GM21423 (cell line): ENCODE measurements at regions not wholly inside any gene's neighbourhood (a gene's known extent, or its start where the extent isn't known, plus 50 kb on each side); places are given as distances from the start of the nearest gene placed in this dataset.

Source experiments
- ATAC-seq: cut with Tn5 transposase; IDR thresholded peaks from one replicate; pipeline ENCODE4 v1.9.1; 2021; ENCODE audit warnings: mild to moderate bottlenecking, moderate library complexity; ENCODE audit not compliant: unreplicated experiment

DNA sequence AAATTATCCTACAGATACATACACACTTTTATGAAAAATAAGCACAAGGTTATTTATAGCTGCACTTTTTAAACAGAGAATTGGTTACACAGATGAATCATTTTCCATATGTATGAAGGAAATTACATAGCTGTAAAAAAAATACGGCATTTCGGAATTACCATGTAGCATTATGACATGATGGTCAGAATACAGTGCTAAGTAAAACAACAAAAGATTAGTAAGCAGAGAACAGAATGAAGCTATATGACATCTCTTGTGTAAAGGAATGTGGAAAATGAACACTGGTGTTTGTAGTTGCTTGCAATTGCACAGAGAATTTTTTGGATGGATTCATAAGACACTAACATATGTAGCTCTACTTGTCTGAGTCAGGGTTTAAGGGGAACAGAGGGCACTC, 1222.0 kb upstream of the PRKX start:
- no peak for ATAC-seq

DNA sequence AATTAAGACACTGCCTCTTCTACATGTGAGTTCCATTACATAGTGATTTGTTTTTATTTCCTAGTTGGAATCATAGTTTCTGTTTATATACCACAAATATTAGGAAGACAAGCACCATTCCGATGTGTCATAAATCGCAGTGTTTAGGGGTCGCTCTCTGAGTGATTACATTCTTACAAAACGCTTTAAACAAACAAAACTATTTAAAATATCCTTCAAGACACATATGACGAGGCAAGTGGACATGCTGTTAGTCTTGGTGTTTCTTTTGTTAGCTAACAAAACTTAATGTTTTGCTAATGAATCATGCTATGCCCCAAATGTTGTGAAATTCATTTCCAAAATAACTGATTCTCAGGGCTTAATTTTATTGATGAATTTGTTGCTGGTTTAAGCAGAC, 1219.3 kb upstream of the PRKX start:
- ATAC-seq = no peak

DNA sequence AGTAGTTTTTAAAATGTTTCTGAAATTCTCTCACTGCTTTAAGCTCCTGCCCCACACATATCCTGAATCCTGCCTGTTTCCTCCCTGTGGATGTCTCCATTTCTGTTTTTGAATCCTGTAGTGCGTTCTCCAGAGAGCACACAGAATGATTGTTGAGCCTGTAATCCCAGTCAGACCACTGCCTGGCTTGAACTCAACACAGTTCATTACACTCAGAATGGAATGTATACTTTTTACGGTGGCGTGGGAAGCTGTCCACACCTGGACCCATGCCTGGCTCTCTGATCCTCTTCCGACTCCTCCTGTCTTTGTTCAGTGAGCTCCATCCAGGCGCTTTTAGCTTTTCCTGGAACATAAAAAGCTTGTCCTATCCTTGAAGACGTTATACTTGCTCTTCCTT, 1217.0 kb upstream of the PRKX start:
- ATAC-seq = no peak

DNA sequence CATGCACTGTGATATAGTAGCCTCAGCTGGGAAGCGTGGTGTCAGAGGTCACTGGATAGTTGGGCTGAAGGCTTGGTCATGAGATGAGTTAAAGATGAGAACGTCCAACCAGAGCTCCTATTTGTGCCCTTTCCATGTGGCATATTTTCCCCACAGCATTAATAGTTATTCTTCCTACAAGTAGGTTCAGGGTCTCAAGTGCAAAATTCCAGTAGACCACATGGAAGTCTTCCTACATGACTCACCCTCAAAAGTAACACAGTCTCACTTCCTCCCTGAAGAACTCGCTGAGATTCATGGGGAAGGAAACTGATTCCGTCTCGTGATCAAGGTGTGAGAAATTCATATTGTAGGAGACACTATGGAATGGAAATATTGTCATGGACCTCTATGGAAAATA, 1212.5 kb upstream of the PRKX start:
- no peak for ATAC-seq

DNA sequence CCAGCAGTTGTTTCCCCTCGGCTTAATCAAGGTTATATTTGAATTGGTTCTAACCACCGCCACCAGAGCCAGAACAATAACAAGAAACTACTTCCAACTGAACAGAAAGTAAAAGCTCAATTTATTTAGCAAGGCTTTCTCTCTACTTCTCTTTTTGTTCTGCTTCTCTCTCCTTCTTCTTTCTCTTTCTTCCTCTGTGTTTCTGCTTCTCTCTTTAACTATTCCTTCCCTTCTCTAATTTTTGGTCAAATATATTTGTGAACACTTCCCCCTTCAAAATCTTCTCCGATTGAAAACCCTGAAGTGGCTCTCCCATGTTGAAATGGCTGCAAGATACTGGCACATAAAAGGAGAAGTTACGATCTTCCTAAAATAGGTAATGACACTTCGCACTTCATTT, 1195.9 kb upstream of the PRKX start:
- ATAC-seq = no peak

DNA sequence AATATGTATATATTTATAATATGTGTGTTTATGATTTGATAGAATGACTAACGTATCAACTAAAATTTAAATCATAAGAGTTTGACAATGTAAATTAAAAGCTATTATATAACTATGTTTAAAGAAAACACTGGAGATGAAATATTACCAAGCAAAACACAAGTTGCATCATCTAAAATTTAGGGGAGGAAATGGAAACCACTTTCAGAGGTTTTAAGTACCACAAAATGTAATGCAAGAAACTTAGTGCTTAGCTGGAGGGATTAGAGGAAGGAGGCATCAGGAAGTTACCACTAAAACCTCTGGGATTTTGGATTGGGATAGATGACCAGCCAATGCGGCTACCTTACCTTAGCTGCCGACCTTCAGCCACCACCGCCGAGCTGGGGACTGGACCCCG, 1192.1 kb upstream of the PRKX start:
- no peak for ATAC-seq

DNA sequence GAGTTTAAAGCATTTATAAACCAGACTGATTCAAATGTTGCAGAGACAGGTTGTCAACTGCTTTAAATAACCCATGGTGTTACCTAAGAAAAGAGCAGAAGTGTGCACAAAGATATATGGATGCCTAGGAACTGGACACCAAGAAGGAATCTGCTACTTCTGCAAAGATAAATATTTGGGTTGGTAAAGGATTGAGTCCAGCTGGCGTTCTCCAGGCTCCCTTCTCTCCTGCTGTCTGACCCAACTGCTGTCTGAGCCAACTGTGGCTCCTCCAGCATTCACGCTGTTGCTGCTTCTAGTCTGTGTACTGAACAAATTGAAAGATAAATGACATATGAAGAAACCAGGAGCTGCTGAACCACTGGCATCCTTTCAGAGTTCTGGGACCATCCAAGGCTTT, 1167.8 kb upstream of the PRKX start:
- ATAC-seq = no peak

DNA sequence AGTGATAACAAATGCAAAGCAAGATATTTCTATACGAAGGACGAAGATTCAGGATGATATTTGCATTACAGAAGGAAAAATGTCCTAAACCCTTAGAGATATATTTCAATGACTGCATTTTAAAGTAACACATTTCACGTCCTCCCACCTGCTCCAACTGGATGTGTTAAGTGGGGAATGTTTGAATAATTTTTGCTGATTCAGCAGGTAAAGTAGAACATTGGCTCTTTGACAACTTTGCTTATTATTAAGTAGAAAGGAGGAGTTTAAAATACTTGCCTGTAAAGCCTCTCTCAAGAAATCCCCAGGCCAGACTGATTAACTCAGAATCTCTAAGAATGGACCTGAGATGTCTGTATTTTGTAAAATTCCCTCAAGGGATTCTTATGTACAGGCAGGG, 1165.2 kb upstream of the PRKX start:
- ATAC-seq = no peak

DNA sequence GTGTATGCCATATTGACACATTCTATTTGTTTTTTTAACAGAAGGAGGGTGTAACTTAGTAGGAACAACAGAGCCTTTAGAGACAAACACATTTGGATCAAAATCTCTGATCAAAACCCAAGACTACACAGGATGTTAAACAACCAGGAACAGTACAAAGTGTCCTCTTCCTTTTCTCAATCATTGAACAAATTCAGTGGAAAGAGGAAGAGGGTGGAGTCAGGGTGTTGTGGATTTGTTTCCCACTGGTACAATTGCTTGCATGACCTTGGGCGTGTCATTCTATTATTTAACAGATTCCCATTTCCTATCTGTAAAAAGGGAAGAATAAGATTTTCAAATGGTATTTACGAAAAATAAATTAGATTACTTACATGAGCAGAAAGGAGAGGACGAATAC, 1162.8 kb upstream of the PRKX start:
- ATAC-seq = no peak

DNA sequence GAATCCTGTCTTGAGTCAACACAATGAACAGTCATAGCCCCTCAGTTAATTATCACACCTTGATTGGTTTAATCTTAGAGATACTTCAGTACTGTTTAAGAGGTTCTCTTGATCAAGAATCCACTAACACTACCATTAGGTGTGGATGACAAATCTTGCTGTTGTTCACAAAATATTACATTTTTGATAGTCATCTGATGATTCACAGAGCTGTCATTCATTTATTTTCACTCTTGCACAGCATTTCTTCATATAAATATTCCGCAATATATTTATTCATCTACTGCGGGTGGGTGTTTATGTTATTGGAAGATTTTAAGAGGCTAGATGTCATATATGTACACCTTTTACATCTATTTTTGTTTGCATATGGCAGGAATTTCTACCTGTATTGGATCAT, 1138.1 kb upstream of the PRKX start:
- no peak for ATAC-seq

DNA sequence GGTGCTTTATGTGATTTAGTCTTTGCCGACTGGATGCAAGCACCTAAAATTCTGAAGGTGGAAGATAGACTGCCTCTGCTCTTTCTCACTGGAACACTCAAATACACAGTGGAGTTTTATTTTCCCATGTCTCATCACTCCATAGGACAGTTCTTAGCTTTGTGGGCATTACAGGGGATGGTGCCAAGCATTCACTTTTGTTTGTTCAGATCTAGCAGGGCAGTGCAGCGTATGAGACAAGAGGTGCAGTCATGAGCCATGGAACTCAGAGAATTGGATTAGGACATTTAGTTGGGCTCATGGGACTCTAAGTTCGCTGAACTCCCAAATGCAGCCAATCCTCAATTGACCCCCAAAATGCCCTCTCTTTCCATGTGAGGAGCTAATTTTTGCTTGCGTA, 1136.9 kb upstream of the PRKX start:
- no peak for ATAC-seq

DNA sequence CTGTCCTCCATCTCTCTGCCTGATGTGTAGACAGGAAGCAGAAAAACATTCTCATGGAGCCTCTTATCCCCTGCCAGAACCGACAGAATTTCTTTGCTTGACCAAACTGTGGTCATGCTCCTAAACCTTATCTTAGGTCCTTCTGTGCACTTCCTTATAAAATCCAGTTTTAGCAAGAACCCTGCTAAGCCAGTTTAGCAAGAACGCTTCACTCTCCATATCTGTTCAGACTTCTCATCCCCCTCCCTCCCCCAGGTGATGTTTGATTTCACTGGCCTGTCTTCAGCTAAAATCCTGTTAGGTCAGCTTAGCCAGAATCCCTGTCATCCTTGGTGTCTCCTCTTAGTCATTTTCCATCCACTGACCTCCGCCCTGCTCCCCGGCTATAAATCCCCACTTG, 1130.9 kb upstream of the PRKX start:
- no peak for ATAC-seq

DNA sequence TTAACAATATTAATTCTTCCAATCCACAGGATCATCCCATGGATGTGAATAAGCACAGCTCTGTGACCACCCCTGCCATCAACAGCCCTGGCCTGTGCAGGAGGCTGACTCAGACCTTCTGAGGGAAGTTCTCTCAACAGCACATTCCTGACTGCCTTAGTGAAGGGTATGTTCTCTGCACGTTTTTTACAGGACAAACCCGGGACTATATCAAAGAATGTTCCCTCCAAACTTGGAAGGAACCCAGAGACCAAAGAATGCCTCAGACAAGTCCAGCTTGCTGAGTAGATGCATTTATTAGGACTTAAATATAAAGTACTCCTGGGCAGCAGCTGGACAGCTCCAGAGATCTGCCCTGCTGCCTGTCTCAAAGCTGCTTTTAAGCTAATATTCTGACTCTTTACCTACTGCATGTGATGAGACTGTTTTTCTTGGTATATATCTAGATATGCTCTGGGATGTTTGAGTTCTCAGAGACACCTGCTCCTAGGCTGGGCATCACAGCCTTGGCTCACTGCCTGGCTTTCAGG, 1127.8 kb upstream of the PRKX start:
- ATAC-seq = no peak

DNA sequence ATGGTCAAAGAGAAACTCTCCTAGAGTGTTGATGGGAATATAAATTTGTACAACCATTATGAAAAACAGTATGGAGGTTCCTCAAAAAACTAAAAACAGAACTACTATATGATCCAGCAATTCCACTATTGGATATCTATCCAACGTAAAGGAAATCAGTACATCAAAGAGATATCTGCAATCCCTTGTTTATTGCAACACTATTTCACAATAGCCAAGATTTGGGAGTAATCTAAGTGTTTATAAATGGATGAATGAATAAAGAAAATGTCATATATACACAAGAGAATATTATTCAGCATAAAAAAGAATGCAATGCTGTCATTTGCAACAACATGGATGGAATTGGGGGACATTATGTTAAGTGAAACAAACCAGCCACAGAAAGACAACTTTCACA, 1118.1 kb upstream of the PRKX start:
- no peak for ATAC-seq

DNA sequence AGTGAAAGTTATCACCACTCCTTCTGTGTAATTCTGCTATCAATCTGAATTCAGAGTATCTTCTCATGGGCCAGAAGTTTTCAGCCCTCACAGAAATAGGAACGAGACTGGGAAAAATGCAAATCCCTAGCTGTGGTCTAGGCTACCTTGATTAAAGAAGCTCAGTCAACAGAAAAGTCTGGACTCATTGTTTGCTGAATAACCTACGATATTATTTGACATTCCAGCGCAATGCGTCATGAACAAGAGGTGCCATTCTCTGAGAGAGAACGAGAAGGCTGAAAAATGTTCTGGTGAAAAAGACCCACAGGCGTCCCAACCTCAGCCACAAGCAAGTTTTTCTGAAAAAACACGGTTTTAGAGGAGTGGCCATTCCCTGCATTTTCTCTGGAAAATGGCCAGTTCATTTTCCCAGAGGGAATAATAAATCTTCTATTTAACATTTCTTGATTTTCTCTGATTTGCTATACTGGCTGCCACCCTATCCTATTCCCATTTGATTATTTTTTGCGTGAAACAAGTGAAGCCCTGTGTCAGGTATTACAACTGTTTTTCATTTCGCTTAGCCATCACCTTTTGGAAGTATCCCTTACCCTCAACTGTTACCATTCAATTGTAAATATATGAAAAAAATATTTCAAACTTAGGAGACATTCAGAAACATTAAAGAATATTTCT, 1117.6 kb upstream of the PRKX start:
- ATAC-seq = no peak

DNA sequence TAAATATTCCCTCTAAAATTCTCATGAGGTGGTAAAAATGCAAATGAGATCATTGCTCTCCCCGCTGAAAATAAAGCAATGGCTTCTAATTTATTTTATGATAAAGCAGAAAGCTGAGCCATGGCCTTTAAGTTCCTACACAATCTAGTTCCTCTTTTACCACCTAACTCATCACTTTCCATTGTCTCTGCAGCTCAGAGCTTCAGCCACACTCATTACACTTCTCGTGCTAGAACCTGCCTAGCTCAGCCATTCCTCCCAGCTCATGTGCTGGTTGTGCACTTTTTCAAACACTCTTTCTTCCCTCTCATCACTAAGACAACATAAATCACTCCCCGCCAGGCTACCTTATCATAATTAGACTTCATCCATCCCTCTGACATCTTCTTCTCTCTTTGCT, 1112.1 kb upstream of the PRKX start:
- ATAC-seq = no peak

DNA sequence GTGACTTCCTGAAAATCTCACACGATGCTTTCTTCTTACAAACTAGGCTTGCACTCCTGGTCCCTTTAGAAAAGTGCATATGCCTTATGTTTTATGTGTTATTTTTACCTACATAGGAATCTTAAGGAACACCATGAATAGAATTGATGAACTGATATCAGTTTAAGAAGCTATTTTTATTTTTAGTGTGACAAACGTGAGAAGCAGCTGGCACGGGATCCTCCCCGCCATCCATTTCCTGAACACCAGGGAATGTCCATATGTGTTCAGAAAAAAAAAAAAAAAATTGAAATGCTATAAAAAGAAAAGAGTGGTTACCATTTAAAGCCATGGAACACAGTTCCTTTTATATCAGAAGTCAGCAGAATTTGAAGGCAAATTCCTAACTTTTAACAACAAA, 1096.1 kb upstream of the PRKX start:
- ATAC-seq = no peak

DNA sequence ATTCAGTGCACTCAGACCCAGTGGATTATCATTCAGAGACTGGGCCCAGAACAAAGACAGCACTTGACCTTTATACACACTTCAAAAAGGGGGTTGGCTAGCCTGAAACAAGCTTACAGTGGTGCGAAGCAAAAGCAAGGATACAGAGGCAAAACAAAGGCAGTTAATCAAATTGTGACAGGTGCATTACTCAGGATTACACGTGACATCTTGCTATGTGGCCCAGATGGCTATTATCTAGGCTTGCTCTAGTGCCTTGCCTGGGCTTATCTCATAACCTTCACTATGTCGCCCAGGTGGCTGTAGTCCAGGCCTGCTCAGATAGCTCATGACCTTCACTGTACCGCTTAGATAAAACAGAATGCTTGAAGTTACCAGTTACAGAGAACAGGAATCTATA, 1092.1 kb upstream of the PRKX start:
- no peak for ATAC-seq

DNA sequence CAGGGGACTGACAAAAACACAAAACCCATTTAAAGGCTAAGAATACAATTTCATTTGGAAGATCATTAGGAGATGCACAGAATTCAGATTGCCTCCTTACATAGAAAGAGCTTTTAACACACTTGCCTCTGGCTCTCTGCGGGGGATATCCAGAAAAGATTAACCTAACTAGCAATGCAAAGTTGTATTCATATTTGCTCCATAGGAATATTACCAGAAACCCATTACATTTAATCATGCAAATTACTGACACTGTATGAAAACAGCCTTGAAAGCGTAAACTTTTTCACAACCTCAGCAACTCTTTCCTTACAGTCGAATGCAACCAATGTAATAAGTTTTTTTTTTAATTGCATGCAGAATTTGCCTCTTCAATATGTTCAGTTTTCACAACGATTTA, 1087.3 kb upstream of the PRKX start:
- ATAC-seq = no peak

DNA sequence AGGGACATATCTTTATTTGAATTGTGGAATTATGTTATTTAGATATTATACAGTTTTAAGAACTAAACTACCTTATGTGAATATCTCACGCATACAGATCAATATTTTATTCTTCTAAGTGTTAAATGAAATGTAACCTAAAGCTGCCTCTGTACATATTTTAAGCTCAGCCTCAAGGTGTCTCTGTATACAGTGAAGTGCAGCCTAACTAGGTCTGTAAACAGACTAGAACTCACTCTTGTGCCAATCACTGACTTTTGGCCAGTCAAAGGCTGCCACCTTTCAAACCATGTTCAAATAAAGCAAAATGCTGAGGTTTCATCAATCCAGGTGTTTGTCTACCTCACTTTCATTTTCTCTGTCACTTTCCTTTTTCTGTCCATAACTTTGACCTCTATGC, 1074.5 kb upstream of the PRKX start:
- no peak for ATAC-seq

DNA sequence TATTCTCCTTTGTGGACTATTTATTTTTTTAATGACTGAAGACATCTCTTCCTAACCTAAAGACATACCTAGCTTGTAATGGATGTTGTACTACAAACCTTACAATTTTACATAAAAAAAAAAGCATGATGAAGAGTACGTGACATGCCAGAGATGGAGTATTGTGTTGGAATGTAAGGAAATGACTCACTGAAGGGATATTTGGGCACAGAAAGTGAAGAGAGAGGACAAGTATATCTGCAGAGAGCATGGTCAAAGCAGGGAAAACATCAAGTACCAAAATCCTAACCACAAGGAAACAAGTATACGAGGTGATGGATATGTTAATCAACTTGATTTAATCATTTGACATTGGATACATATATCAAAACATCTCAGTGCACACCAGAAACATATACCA, 1051.4 kb upstream of the PRKX start:
- no peak for ATAC-seq

DNA sequence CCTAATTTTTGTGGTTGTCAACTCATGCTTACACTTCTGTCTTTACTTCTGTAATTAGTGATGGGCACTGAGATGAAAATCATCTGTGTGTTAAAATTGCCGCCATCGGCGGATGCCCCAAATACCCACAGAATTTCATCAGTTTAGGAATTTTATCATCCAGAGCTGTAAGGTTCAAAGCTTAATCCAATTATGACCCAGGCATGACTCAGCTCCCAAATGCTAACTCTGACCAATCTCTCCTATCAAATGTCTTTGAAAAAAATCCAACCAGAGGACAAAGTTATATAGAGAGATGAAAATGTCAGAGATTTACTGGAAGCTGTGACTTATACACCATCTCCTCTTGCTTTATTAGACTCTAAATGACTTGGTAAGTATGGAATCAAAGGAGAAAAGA, 1048.7 kb upstream of the PRKX start:
- ATAC-seq = no peak

DNA sequence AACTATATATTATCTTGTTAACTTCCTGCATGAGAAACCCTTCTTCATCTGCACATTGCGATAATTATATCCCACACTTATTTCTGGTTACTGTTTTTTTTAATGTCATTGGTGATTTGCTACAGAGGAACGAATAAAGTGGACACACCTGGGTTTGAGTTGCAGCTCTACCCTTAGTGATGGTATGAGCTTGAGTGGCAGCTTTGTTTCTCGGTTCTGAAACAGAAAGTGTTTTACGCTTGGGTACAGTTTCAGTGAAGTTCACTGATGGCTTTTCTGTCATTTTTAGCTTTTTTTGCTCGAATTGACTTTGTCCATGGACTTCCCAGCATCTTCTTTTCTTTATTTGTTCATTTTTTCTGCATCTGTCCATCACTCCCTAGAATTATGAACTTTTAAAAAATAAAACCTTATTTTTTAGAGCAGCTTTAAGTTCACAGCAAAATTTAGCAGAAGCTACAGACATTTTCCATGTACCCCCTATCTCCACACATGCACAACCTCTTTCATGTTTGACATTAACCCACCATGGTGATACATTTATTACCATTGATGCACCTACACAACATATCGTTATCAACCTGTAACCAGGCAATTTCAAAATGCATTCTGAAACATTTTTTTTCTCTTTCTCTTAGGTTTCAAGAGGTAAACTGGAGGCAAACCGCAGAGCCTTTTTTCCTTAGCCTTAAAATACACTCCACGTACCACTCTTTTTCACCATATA, 1041.6 kb upstream of the PRKX start:
- peak; percentile 94 for ATAC-seq
